ENCODE measurements at regions not wholly inside any gene's neighbourhood (a gene's known extent, or its start where the extent isn't known, plus 50 kb on each side); places are given as distances from the start of the nearest gene placed in this dataset.

DNA sequence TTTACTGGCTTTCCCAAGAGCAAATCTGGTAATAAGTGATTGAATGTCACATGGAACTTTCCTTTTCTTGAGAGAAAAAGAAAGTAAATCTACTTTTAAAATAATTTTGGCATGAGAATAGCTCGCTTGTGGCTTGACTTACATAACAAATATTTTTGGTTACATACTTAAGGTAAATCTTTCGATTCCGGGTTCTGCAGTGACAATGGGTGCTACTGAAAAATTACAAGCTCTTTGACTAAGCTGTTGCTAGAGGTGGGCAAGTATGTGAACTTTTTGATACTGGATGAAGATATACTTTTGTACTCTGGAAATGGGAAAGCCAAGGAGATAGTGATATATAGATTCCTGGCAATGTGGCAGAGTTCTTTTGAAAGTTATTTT is 51.9 kb upstream of the OTOL1 start:
- no peaks in the 10 kb centered on the region for H3K4me1 ChIP-seq
- no peaks in the 10 kb centered on the region for H3K9me3 ChIP-seq
- no peak for DNase-seq
- intact Hi-C loops (cut with DNase I; ENCODE audit: low total_unique reads) (no loop called here), in situ Hi-C loops (cut with MboI; ENCODE audit: low pct_ligation_motif_present in 1 of 4, low pct_unique_long_range_greater_than_20kb in 1 of 4, low sequenced_read_pairs in 3 of 4) (no loop called here)
- H3K36me3 ChIP-seq = no peaks in the 10 kb centered on the region
- WGBS, 2 donors (ENCODE audit: low coverage in 1 of 2) = 59 to 77% methylated on average over 3 of the region's 3 CpGs
- no peak for TF ChIP-seq EP300 (IDR thresholded peaks at IDR 0.05; ENCODE audit: low read depth)
- TF ChIP-seq, protein P1, sequence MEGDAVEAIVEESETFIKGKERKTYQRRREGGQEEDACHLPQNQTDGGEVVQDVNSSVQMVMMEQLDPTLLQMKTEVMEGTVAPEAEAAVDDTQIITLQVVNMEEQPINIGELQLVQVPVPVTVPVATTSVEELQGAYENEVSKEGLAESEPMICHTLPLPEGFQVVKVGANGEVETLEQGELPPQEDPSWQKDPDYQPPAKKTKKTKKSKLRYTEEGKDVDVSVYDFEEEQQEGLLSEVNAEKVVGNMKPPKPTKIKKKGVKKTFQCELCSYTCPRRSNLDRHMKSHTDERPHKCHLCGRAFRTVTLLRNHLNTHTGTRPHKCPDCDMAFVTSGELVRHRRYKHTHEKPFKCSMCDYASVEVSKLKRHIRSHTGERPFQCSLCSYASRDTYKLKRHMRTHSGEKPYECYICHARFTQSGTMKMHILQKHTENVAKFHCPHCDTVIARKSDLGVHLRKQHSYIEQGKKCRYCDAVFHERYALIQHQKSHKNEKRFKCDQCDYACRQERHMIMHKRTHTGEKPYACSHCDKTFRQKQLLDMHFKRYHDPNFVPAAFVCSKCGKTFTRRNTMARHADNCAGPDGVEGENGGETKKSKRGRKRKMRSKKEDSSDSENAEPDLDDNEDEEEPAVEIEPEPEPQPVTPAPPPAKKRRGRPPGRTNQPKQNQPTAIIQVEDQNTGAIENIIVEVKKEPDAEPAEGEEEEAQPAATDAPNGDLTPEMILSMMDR (IDR thresholded peaks at IDR 0.05) = no peak
- no peak for TF ChIP-seq POLR2AphosphoS5 (IDR thresholded peaks at IDR 0.05)
- H3K27me3 ChIP-seq = no peaks in the 10 kb centered on the region
- no peak overlapping the region for H3K4me3 ChIP-seq
- H3K27ac ChIP-seq = no peak overlapping the region

- Histone ChIP-seq H3K36me3 (no peaks in the 10 kb centered on the region), H3K9me3 (no peaks in the 10 kb centered on the region), H3K27me3 (no peaks in the 10 kb centered on the region), H3K4me1 (no peaks in the 10 kb centered on the region), H3K4me3 (no peak overlapping the region), H3K27ac (no peak overlapping the region)
- TF ChIP-seq POLR2A (IDR thresholded peaks at IDR 0.05) (no peak), EP300 (IDR thresholded peaks at IDR 0.05; ENCODE audit: low read depth) (no peak), POLR2AphosphoS5 (IDR thresholded peaks at IDR 0.05) (no peak)
- TF ChIP-seq, protein P1 (IDR thresholded peaks at IDR 0.05) = no peak
- 71 to 80% methylated on average over 1 to 4 of the region's 4 CpGs for WGBS, 2 donors (ENCODE audit: low coverage in 1 of 2)
- intact Hi-C loops (cut with DNase I; ENCODE audit: low total_unique reads) (no loop called here), in situ Hi-C loops (cut with MboI; ENCODE audit: low pct_ligation_motif_present in 1 of 4, low pct_unique_long_range_greater_than_20kb in 1 of 4, low sequenced_read_pairs in 3 of 4) (no loop called here)
- no peak for DNase-seq
Observed at GRCh38 chr3:161443921-161444693, 52.5 kb upstream of the OTOL1 start.

GRCh38 chr3:161430307-161430706 is 59.0 kb upstream of the SPTSSB start:
- H3K27me3 ChIP-seq = no peaks in the 10 kb centered on the region
- 76 to 80% methylated on average over 4 of the region's 4 CpGs for WGBS, 2 donors (ENCODE audit: low coverage in 1 of 2)
- no peak overlapping the region for H3K27ac ChIP-seq
- H3K9me3 ChIP-seq = no peaks in the 10 kb centered on the region
- TF ChIP-seq, protein P1 (IDR thresholded peaks at IDR 0.05) = no peak
- TF ChIP-seq POLR2AphosphoS5 (IDR thresholded peaks at IDR 0.05) = no peak
- TF ChIP-seq POLR2A (IDR thresholded peaks at IDR 0.05) = no peak
- no peak for TF ChIP-seq EP300 (IDR thresholded peaks at IDR 0.05; ENCODE audit: low read depth)
- no peak for DNase-seq
- in situ Hi-C loops (cut with MboI; ENCODE audit: low pct_ligation_motif_present in 1 of 4, low pct_unique_long_range_greater_than_20kb in 1 of 4, low sequenced_read_pairs in 3 of 4) = no loop called here
- no peaks in the 10 kb centered on the region for H3K4me1 ChIP-seq
- intact Hi-C loops (cut with DNase I; ENCODE audit: low total_unique reads) = no loop called here
- no peak overlapping the region for H3K4me3 ChIP-seq
- no peaks in the 10 kb centered on the region for H3K36me3 ChIP-seq

DNA sequence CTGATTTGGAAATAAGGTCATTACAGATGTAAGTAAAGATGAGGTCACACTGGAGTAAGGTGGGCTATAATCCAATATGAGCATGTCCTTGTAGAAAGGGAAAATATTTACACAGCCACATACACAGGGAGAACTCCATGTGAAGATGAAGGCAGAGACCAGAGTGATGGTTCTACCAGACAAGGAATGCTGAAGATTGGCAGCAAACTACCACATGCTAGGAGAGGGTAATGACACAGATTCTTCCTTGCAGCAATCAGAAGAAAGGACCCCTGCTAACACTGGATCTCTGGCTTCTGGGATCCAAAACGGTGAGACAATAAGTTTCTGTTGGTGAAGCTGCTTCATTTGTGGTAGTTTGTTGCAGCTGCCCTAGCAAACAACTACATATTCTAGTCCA is 56.0 kb upstream of the SPTSSB start:
- no peak for DNase-seq
- in situ Hi-C loops (cut with MboI; ENCODE audit: low pct_ligation_motif_present in 1 of 4, low pct_unique_long_range_greater_than_20kb in 1 of 4, low sequenced_read_pairs in 3 of 4) = loop anchor here in 2 of 4 donors (10.0 kb wide), 2 partner anchors 153 to 493 kb away; no protein-coding TSS in a partner anchor
- 35 to 57% methylated on average over 1 of the region's 1 CpG for WGBS, 2 donors (ENCODE audit: low coverage in 1 of 2)

More for the DNA sequence above, 56.0 kb upstream of the SPTSSB start:
- Histone ChIP-seq H3K9me3 (no peaks in the 10 kb centered on the region), H3K4me1 (no peaks in the 10 kb centered on the region), H3K4me3 (no peak overlapping the region), H3K27me3 (no peaks in the 10 kb centered on the region), H3K27ac (no peak overlapping the region), H3K36me3 (no peaks in the 10 kb centered on the region)
- TF ChIP-seq EP300 (IDR thresholded peaks at IDR 0.05; ENCODE audit: low read depth) (no peak), POLR2A (IDR thresholded peaks at IDR 0.05) (no peak), POLR2AphosphoS5 (IDR thresholded peaks at IDR 0.05) (no peak)
- TF ChIP-seq, protein P1 (IDR thresholded peaks at IDR 0.05) = no peak
- intact Hi-C loops (cut with DNase I; ENCODE audit: low total_unique reads) = no loop called here
